ENCODE measurements at regions not wholly inside any gene's neighbourhood (a gene's known extent, or its start where the extent isn't known, plus 50 kb on each side); places are given as distances from the start of the nearest gene placed in this dataset.

DNA sequence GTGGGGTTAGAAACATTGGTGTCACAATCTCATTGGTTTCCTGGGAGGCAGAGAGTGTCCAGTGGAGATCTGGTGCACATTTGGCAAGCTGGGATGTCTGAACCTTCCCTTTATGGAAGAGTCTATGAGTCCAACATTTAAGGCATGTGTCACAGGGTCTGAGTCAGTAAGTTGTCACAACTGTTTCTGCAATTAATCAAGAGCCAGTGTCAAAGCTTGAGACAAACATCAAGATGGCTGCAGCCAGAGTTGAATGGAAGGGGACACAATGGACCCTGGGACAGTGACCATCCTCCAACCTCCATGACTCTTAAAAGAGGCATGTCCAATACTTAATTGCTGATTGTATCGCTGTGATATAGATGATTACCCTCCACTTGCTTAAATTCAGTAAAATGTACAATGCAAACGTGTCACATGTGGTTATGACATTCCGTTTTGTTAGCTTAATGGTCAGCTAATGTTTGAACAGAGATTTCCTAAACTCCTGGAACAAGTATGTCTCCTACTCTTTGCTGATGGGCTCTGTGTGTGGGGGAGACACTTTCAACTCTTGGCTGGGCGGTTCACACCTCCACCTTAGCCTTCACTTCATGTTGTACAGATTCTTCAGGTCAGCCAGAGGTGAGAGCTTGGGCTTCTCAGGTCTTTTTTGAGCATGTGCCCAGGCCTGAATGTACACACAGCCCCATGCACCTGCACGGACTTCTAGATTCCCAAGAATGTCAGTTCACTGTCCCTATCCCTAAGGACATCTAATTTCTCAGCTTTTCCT, 79.9 kb upstream of the PRR23E start (continued):
- TF ChIP-seq XBP1 (CRISPR knock-in tag; IDR thresholded peaks at IDR 0.05) (no peak), RARA (CRISPR knock-in tag; IDR thresholded peaks at IDR 0.05) (0 out of 2 replicates have a peak, but pooled peaks have one; percentile 12), ZNF143 (CRISPR knock-in tag; IDR thresholded peaks at IDR 0.05) (no peak), NCOA5 (CRISPR knock-in tag; IDR thresholded peaks at IDR 0.05) (no peak), ZNF3 (CRISPR knock-in tag; IDR thresholded peaks at IDR 0.05) (no peak), CHD4 (IDR thresholded peaks at IDR 0.05; ENCODE audit: borderline replicate concordance, low read length) (peak; percentile 8; the same call in 1 of the 2 replicates), CEBPG (CRISPR knock-in tag; IDR thresholded peaks at IDR 0.05) (peak; percentile 51), AGO2 (optimal IDR thresholded peaks at IDR 0.05; ENCODE audit: low read depth, low read length) (no peak), ZNF775 (CRISPR knock-in tag; IDR thresholded peaks at IDR 0.05; ENCODE audit: borderline replicate concordance) (no peak), ZNF605 (CRISPR knock-in tag; IDR thresholded peaks at IDR 0.05) (peak; percentile 83), ZNF790 (CRISPR knock-in tag; IDR thresholded peaks at IDR 0.05; ENCODE audit: borderline replicate concordance) (no peak), HDAC1 (CRISPR knock-in tag; IDR thresholded peaks at IDR 0.05) (peak; percentile 2; the same call in 1 of the 2 replicates), PHB2 (IDR thresholded peaks at IDR 0.05; ENCODE audit: partially characterized antibody) (no peak), ZNF484 (CRISPR knock-in tag; IDR thresholded peaks at IDR 0.05; ENCODE audit: borderline replicate concordance, low read depth) (no peak), POLR2AphosphoS2 (IDR thresholded peaks at IDR 0.05; ENCODE audit: low read depth, low read length) (no peak), SOX5 (CRISPR knock-in tag; IDR thresholded peaks at IDR 0.05; ENCODE audit: borderline replicate concordance) (0 out of 2 replicates have a peak, but pooled peaks have one; percentile 8)
- TF ChIP-seq, protein P1, sequence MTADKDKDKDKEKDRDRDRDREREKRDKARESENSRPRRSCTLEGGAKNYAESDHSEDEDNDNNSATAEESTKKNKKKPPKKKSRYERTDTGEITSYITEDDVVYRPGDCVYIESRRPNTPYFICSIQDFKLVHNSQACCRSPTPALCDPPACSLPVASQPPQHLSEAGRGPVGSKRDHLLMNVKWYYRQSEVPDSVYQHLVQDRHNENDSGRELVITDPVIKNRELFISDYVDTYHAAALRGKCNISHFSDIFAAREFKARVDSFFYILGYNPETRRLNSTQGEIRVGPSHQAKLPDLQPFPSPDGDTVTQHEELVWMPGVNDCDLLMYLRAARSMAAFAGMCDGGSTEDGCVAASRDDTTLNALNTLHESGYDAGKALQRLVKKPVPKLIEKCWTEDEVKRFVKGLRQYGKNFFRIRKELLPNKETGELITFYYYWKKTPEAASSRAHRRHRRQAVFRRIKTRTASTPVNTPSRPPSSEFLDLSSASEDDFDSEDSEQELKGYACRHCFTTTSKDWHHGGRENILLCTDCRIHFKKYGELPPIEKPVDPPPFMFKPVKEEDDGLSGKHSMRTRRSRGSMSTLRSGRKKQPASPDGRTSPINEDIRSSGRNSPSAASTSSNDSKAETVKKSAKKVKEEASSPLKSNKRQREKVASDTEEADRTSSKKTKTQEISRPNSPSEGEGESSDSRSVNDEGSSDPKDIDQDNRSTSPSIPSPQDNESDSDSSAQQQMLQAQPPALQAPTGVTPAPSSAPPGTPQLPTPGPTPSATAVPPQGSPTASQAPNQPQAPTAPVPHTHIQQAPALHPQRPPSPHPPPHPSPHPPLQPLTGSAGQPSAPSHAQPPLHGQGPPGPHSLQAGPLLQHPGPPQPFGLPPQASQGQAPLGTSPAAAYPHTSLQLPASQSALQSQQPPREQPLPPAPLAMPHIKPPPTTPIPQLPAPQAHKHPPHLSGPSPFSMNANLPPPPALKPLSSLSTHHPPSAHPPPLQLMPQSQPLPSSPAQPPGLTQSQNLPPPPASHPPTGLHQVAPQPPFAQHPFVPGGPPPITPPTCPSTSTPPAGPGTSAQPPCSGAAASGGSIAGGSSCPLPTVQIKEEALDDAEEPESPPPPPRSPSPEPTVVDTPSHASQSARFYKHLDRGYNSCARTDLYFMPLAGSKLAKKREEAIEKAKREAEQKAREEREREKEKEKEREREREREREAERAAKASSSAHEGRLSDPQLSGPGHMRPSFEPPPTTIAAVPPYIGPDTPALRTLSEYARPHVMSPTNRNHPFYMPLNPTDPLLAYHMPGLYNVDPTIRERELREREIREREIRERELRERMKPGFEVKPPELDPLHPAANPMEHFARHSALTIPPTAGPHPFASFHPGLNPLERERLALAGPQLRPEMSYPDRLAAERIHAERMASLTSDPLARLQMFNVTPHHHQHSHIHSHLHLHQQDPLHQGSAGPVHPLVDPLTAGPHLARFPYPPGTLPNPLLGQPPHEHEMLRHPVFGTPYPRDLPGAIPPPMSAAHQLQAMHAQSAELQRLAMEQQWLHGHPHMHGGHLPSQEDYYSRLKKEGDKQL (CRISPR knock-in tag; IDR thresholded peaks at IDR 0.05; ENCODE audit: low read depth), result 0 out of 2 replicates have a peak, but pooled peaks have one; percentile 66
- TF ChIP-seq, protein P2, sequence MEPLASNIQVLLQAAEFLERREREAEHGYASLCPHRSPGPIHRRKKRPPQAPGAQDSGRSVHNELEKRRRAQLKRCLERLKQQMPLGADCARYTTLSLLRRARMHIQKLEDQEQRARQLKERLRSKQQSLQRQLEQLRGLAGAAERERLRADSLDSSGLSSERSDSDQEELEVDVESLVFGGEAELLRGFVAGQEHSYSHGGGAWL (CRISPR knock-in tag; IDR thresholded peaks at IDR 0.05), result 0 out of 2 replicates have a peak, but pooled peaks have one; percentile 3
- TF ChIP-seq, protein P3, sequence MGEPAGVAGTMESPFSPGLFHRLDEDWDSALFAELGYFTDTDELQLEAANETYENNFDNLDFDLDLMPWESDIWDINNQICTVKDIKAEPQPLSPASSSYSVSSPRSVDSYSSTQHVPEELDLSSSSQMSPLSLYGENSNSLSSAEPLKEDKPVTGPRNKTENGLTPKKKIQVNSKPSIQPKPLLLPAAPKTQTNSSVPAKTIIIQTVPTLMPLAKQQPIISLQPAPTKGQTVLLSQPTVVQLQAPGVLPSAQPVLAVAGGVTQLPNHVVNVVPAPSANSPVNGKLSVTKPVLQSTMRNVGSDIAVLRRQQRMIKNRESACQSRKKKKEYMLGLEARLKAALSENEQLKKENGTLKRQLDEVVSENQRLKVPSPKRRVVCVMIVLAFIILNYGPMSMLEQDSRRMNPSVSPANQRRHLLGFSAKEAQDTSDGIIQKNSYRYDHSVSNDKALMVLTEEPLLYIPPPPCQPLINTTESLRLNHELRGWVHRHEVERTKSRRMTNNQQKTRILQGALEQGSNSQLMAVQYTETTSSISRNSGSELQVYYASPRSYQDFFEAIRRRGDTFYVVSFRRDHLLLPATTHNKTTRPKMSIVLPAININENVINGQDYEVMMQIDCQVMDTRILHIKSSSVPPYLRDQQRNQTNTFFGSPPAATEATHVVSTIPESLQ (CRISPR knock-in tag; conservative IDR thresholded peaks at IDR 0.05), result no peak
- TF ChIP-seq, protein P4, sequence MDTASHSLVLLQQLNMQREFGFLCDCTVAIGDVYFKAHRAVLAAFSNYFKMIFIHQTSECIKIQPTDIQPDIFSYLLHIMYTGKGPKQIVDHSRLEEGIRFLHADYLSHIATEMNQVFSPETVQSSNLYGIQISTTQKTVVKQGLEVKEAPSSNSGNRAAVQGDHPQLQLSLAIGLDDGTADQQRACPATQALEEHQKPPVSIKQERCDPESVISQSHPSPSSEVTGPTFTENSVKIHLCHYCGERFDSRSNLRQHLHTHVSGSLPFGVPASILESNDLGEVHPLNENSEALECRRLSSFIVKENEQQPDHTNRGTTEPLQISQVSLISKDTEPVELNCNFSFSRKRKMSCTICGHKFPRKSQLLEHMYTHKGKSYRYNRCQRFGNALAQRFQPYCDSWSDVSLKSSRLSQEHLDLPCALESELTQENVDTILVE (CRISPR knock-in tag; IDR thresholded peaks at IDR 0.05), result no peak
- TF ChIP-seq, protein P5, sequence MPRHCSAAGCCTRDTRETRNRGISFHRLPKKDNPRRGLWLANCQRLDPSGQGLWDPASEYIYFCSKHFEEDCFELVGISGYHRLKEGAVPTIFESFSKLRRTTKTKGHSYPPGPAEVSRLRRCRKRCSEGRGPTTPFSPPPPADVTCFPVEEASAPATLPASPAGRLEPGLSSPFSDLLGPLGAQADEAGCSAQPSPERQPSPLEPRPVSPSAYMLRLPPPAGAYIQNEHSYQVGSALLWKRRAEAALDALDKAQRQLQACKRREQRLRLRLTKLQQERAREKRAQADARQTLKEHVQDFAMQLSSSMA (CRISPR knock-in tag; IDR thresholded peaks at IDR 0.05), result no peak
